GM12878 (cell line): ENCODE measurements at regions not wholly inside any gene's neighbourhood (a gene's known extent, or its start where the extent isn't known, plus 50 kb on each side); places are given as distances from the start of the nearest gene placed in this dataset.
A peak's percentile ranks its signal among the peaks of the same experiment; 100 is the strongest.
"Not testable (repeated sequence)": the region's sequence is repeated elsewhere in the genome, so short reads cannot be mapped to it uniquely, and the experiment has no call there.

Experiments used
- ATAC-seq: fragments of 200-7000 bp; cut with Tn5 transposase; 3 replicates; pipeline ENCODE4 v1.9.1; 2020; ENCODE audit warnings: mild to moderate bottlenecking, moderate library complexity
- BruUV-seq: library from RNA; stranded (reverse); fragments of 400-500 nt; replicated peaks from 2 replicates; lab custom pipeline; 2021; lab: Mats Ljungman, UMichigan
- CTCF ChIA-PET: fragments of 300-600 bp; sonication (Branson Sonifier 250); formaldehyde crosslinking; extraction: SDS; loops from one replicate; lab custom pipeline; 2021; ENCODE audit warnings: inconsistent platforms; lab: Yijun Ruan, JAX
- POLR2A ChIA-PET: fragments of 350-600 bp; formaldehyde crosslinking; extraction: SDS; loops from one replicate; lab custom pipeline; 2021; ENCODE audit warnings: inconsistent platforms; lab: Charles Lee
- RAD21 ChIA-PET: fragments of 300-600 bp; sonication (Branson Sonifier 250); formaldehyde crosslinking; loops from one replicate; lab custom pipeline; 2023; ENCODE audit warnings: antibody characterized with exemption; ENCODE audit not compliant: unreplicated experiment; lab: Charles Lee
- SMC1A ChIA-PET: fragments of 300-600 bp; sonication (Branson Sonifier 250); formaldehyde crosslinking; loops from one replicate; lab custom pipeline; 2023; ENCODE audit not compliant: unreplicated experiment, uncharacterized antibody; lab: Charles Lee
- DNase-seq: peaks from one replicate; pipeline ENCODE4 v3.0.0-alpha.2; 2011; ENCODE audit warnings: low read depth, low spot score
- FAIRE-seq: peaks from 3 replicates; lab custom pipeline; 2011; peaks lifted over from hg19 to GRCh38; lab: Jason Lieb, UNC
- H2AFZ ChIP-seq: 2 replicates; pipeline ENCODE4 v1.6.0; 2011; ENCODE audit warnings: low read depth, low read length, control low read depth; ENCODE audit not compliant: control insufficient read depth
- H3K27ac ChIP-seq: 2 replicates; pipeline ENCODE4 v1.5.1; 2011; ENCODE audit warnings: control low read depth; ENCODE audit not compliant: control insufficient read depth, insufficient read depth
- H3K27me3 ChIP-seq, 2 experiments: replicated peaks in 1 of 2; 2 replicates each; pipeline versions ENCODE4 v1.6.0 to v1.6.1; 2011; ENCODE audit warnings: low read length in 1 of 2; ENCODE audit not compliant: control insufficient read depth in 2 of 2, insufficient read depth in 2 of 2
- H3K36me3 ChIP-seq, 2 experiments: 2 replicates each; pipeline ENCODE4 v1.5.1; 2011; ENCODE audit warnings: low read length in 1 of 2; ENCODE audit not compliant: control insufficient read depth in 2 of 2, insufficient read depth in 2 of 2
- H3K4me1 ChIP-seq: 2 replicates; pipeline ENCODE4 v1.6.1; 2011; ENCODE audit warnings: mild to moderate bottlenecking, low read length, moderate library complexity, mixed read lengths; ENCODE audit not compliant: control insufficient read depth, insufficient read depth
- H3K4me2 ChIP-seq: 2 replicates; pipeline ENCODE4 v1.6.0; 2011; ENCODE audit warnings: control low read depth; ENCODE audit not compliant: control insufficient read depth, insufficient read depth
- H3K4me3 ChIP-seq: fragments of 200-600 bp; sonication (generic); 2 replicates; pipeline ENCODE4 v1.5.1; 2016
- H3K79me2 ChIP-seq: 2 replicates; pipeline ENCODE4 v1.6.0; 2011; ENCODE audit warnings: low read length; ENCODE audit not compliant: control insufficient read depth, insufficient read depth
- H3K9ac ChIP-seq: 2 replicates; pipeline ENCODE4 v1.8.0; 2011; ENCODE audit warnings: low read length, control low read depth, mixed read lengths; ENCODE audit not compliant: control insufficient read depth, insufficient read depth
- H3K9me3 ChIP-seq: replicated peaks from 3 replicates; pipeline ENCODE4 v1.5.1; 2011; ENCODE audit warnings: mild to moderate bottlenecking, low read length; ENCODE audit not compliant: control insufficient read depth, insufficient read depth
- H4K20me1 ChIP-seq: 2 replicates; pipeline ENCODE4 v1.6.0; 2011; ENCODE audit not compliant: control insufficient read depth, insufficient read depth
- BHLHE40 ChIP-seq, 2 experiments: fragments of 450-650 bp in 1 of 2; IDR thresholded peaks; 2 replicates each; pipeline ENCODE4 v1.6.1; 2011 to 2017; ENCODE audit warnings: low read depth in 2 of 2, borderline replicate concordance in 1 of 2, improper control_type of control experiment in 1 of 2, low read length in 1 of 2, mild to moderate bottlenecking in 1 of 2
- IKZF1 ChIP-seq: fragments of 450-650 bp; conservative IDR thresholded peaks from 2 replicates; pipeline ENCODE4 v1.6.1; 2017; ENCODE audit warnings: antibody characterized with exemption, mild to moderate bottlenecking
- IKZF2 ChIP-seq, 2 experiments: fragments of 450-650 bp; IDR thresholded peaks; 2 replicates each; pipeline ENCODE4 v1.6.1; 2017; ENCODE audit warnings: mild to moderate bottlenecking in 2 of 2, moderate library complexity in 2 of 2
- NR2F1 ChIP-seq: fragments of 450-650 bp; conservative IDR thresholded peaks from 2 replicates; pipeline ENCODE4 v1.6.1; 2017; ENCODE audit warnings: mild to moderate bottlenecking
- ZSCAN29 ChIP-seq: fragments of 450-650 bp; IDR thresholded peaks from 2 replicates; pipeline ENCODE4 v1.6.1; 2017; ENCODE audit warnings: mild to moderate bottlenecking, moderate library complexity
- WGBS: methylation state at CpG from one replicate; pipeline ENCODE4 v1.1.6; 2016; ENCODE audit warnings: low lambda C conversion rate; ENCODE audit not compliant: insufficient replicate concordance, insufficient coverage; ENCODE audit errors: missing lambda C conversion rate; 5-methylcytosine and 5-hydroxymethylcytosine counted together
- in situ Hi-C: fragments of 300-500 bp; cut with MboI; formaldehyde crosslinking; loops from 9 replicates; pipeline ENCODE4 v1.14.3; 2018; ENCODE audit warnings: mixed read lengths
- intact Hi-C: fragments of 100-400 bp; cut with micrococcal nuclease; formaldehyde crosslinking; loops from one replicate; pipeline ENCODE4 v1.14.2; 2022; ENCODE audit not compliant: unreplicated experiment

- H3K79me2 ChIP-seq, H3K4me1 ChIP-seq, ATAC-seq, intact Hi-C loops, H4K20me1 ChIP-seq, H3K9ac ChIP-seq, DNase-seq, H3K4me2 ChIP-seq, H3K36me3 ChIP-seq, H3K4me3 ChIP-seq, H3K27ac ChIP-seq, BruUV-seq, FAIRE-seq, H2AFZ ChIP-seq, in situ Hi-C loops, H3K9me3 ChIP-seq, H3K27me3 ChIP-seq: not testable (repeated sequence)
- CTCF ChIA-PET: interaction anchor here (1.7 to 2.2 kb wide), 2 partner anchors 9 to 16 kb away, joined by 3 to 6 read pairs; no protein-coding TSS in a partner anchor
- SMC1A ChIA-PET: interaction anchor here (0.9 to 2.8 kb wide), 5 partner anchors 12 to 52 kb away, joined by 3 to 7 read pairs (median 5); no protein-coding TSS in a partner anchor
- RAD21 ChIA-PET: interaction anchor here (1.5 kb wide), 1 partner anchor 16 kb away, joined by 4 read pairs; no protein-coding TSS in a partner anchor
- WGBS: 50% methylated on average over 2 of the region's 2 CpGs
- POLR2A ChIA-PET: interaction anchor here (1.1 kb wide), 1 partner anchor 43 kb away, joined by 3 read pairs; no protein-coding TSS in a partner anchor
These were observed 503.4 kb upstream of the MIS18BP1 start for GRCh38 chr14:45756412-45756811.

DNA sequence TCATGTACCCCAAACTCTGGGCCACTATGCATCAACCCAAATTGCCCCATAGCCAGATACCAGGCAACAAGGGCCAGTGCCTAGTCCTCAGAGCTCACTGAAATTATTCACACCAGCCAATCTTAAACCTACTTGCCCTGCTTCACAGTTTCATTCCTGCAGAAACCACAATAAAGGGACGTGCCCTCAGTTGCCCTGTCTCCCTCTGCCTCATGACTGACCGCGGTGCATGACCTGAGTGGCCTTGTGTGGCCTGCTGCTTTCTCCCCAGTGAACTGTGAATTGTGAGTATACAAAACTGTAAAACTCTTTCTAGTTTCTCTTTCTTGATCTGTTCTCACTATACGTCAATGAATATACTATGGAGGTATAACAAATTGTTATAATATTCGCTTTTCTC lies 490.9 kb upstream of the MIS18BP1 start:
- no peak overlapping the region for H3K9ac ChIP-seq
- no peak overlapping the region for H2AFZ ChIP-seq
- H3K4me1 ChIP-seq: no peaks in the 10 kb centered on the region
- TF ChIP-seq NR2F1 (peak; percentile 95), IKZF1 (0 out of 2 replicates have a peak, but pooled peaks have one; percentile 39), IKZF2 (IDR thresholded peaks at IDR 0.05) (peak in 1 of 2 experiments; percentile 16; a peak in 1 of 4 replicates), BHLHE40 (IDR thresholded peaks at IDR 0.05; ENCODE audit: borderline replicate concordance in 1 of 2, low read depth in 2 of 2, low read length in 1 of 2) (peak in 1 of 2 experiments; percentile 41; a peak in 1 of 4 replicates), ZSCAN29 (no peak)
- TF ChIP-seq, all 136 proteins: peak for 4
- Histone ChIP-seq H4K20me1 (no peaks in the 10 kb centered on the region), H3K79me2 (no peaks in the 10 kb centered on the region), H3K27ac (no peak overlapping the region), H3K4me2 (no peak overlapping the region), H3K4me3 (no peak overlapping the region), H3K9me3 (no peaks in the 10 kb centered on the region), H3K36me3 (no peaks in the 10 kb centered on the region), H3K27me3 (no peaks in the 10 kb centered on the region)
- BruUV-seq: no TSS peak
- no peak for DNase-seq
- ChIA-PET CTCF (interaction anchor here (0.9 to 1.5 kb wide), 3 partner anchors 9 to 46 kb away, joined by 3 to 4 read pairs (median 3); no protein-coding TSS in a partner anchor), RAD21 (interaction anchor here (0.9 to 3.0 kb wide), 2 partner anchors 16 to 30 kb away, joined by 3 to 16 read pairs; no protein-coding TSS in a partner anchor), POLR2A (interaction anchor here (0.6 to 1.5 kb wide), 2 partner anchors 12 to 36 kb away, joined by 3 to 4 read pairs; no protein-coding TSS in a partner anchor), SMC1A (interaction anchor here (0.8 to 2.7 kb wide), 12 partner anchors 8 to 124 kb away, joined by 3 to 17 read pairs (median 4); no protein-coding TSS in a partner anchor)
- intact Hi-C loops: no loop called here
- 64% methylated on average over 5 of the region's 5 CpGs for WGBS
- FAIRE-seq: no peak
- in situ Hi-C loops: no loop called here
- ATAC-seq: peak; percentile 93
